Small intestine (tissue), 7 donors: ENCODE measurements at regions not wholly inside any gene's neighbourhood (a gene's known extent, or its start where the extent isn't known, plus 50 kb on each side); places are given as distances from the start of the nearest gene placed in this dataset.

Experiments used
- DNase-seq, 2 donors: peaks; one replicate each; pipeline versions ENCODE4 v3.0.0 to v3.0.0-alpha.2; 2013
- FAIRE-seq: peaks from 2 replicates; lab custom pipeline; 2012; peaks lifted over from hg19 to GRCh38; lab: Jason Lieb, UNC
- H3K27ac ChIP-seq, 3 donors: one replicate each; pipeline ENCODE4 v1.5.1; 2013; ENCODE audit warnings: low read length in 2 of 3, mild to moderate bottlenecking in 2 of 3, control low read depth in 1 of 3, inconsistent platforms in 1 of 3, low read depth in 1 of 3, moderate library complexity in 1 of 3
- H3K27me3 ChIP-seq, 3 donors: one replicate each; pipeline ENCODE4 v1.6.1; 2013; ENCODE audit warnings: low read length in 3 of 3, inconsistent platforms in 1 of 3; ENCODE audit not compliant: control insufficient read depth in 3 of 3, insufficient read depth in 3 of 3
- H3K36me3 ChIP-seq, 3 donors: one replicate each; pipeline ENCODE4 v1.6.1; 2013; ENCODE audit warnings: low read length in 3 of 3, inconsistent platforms in 1 of 3, low read depth in 1 of 3, mild to moderate bottlenecking in 1 of 3, moderate library complexity in 1 of 3; ENCODE audit not compliant: control insufficient read depth in 3 of 3, insufficient read depth in 2 of 3
- H3K4me1 ChIP-seq, 3 donors: one replicate each; pipeline ENCODE4 v1.6.1; 2013; ENCODE audit warnings: low read length in 2 of 3, inconsistent platforms in 1 of 3, low read depth in 1 of 3, mild to moderate bottlenecking in 1 of 3, moderate library complexity in 1 of 3; ENCODE audit not compliant: control insufficient read depth in 3 of 3, insufficient read depth in 2 of 3
- H3K4me3 ChIP-seq, 3 donors: one replicate each; pipeline ENCODE4 v1.5.1; 2013; ENCODE audit warnings: low read length in 3 of 3, control low read depth in 1 of 3, inconsistent platforms in 1 of 3, low read depth in 1 of 3, mild to moderate bottlenecking in 1 of 3, moderate library complexity in 1 of 3
- H3K9me3 ChIP-seq, 2 donors: one replicate each; pipeline ENCODE4 v1.6.1; 2013; ENCODE audit warnings: low read depth in 1 of 2, low read length in 1 of 2; ENCODE audit not compliant: control insufficient read depth in 2 of 2, insufficient read depth in 1 of 2
- WGBS, 3 donors: extraction: QIAGEN DNeasy Blood & Tissue Kit; methylation state at CpG; one replicate each; pipeline ENCODE4 v1.1.7; 2013; 5-methylcytosine and 5-hydroxymethylcytosine counted together
- donor health status: healthy with polysubstance abuse.
- donor health status: control.
- donor health status: control.
- donor health status: Bipolar disorder and iron deficiency.
- donor health status: healthy.

DNA sequence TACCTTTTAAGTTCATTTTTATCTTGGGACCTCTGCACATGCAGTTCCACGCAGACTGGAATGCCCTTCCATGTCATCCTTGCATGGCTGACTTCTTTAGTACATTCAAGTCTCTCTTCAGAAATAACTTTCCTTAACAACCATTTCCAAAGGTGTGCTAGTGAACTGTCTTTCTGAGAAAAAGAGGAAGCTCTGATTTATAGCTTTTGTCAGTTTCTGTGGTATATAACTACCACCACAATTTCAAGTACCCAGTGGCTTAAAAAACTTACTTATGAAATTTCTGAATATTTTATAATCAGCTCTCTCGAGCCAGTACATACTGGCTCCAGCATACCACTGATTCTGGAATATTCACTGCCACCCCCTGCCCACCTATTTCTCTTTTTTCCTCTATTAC lies 1613.8 kb downstream of the MAT2B start:
- no peaks in the 10 kb centered on the region for H3K27me3 ChIP-seq
- DNase-seq (no peak), FAIRE-seq (no peak)
- H3K4me3 ChIP-seq: no peak overlapping the region
- WGBS, 3 donors: 70 to 82% (median 78%) methylated on average over 2 of the region's 2 CpGs
- H3K4me1 ChIP-seq: no peaks in the 10 kb centered on the region
- H3K27ac ChIP-seq: no peak overlapping the region
- no peaks in the 10 kb centered on the region for H3K36me3 ChIP-seq
- peaks cover 0 to 3% of the 10 kb centered on the region in 2 donors for H3K9me3 ChIP-seq

DNA sequence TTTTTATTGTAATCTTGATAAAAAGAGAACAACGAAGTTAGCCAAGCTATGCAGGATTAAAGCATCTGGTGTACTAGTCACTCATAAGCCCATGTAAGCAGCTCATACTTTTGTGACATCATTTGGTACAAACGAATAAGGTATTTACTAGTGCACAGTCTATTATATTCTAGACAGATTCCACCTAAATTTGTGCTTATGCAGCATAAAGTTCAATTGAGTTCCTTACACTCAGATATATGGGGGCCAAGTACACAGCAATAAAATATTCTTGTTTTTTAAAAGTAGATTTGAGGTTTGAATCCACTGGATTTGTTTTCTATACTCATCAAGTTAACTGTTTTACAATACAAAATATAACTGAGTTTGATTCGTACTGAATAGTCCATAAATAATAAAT lies 1621.2 kb downstream of the MAT2B start:
- H3K4me1 ChIP-seq: no peaks in the 10 kb centered on the region
- no peak overlapping the region for H3K4me3 ChIP-seq
- H3K9me3 ChIP-seq: no peaks in the 10 kb centered on the region
- H3K36me3 ChIP-seq: no peaks in the 10 kb centered on the region
- no peak for DNase-seq
- 54 to 68% (median 56%) methylated on average over 3 of the region's 3 CpGs for WGBS, 3 donors
- no peak overlapping the region for H3K27ac ChIP-seq
- H3K27me3 ChIP-seq: no peaks in the 10 kb centered on the region
- no peak for FAIRE-seq

DNA sequence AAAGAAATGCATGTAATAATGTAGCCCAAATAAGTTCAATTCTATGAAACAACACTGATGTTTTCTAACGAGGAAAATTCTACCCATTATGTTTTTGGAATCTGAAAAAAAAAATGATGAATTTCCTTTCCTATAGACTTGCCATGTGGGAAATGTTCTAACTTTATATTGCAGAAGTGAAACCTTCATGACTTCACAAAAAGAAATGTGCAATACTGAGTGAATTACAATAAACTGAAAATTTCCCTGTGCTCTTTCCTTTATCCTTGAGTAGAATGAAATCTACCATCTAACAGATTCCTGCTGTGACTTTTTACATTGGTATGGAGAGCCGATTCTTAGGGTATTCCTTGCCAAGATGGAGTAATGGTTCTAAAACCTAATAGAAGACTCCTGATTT lies 1622.5 kb downstream of the MAT2B start:
- no peak overlapping the region for H3K27ac ChIP-seq
- no peaks in the 10 kb centered on the region for H3K4me1 ChIP-seq
- no peak for FAIRE-seq
- no peaks in the 10 kb centered on the region for H3K36me3 ChIP-seq
- WGBS, 3 donors: 54 to 68% (median 58%) methylated on average over 2 of the region's 2 CpGs
- no peak for DNase-seq
- no peaks in the 10 kb centered on the region for H3K27me3 ChIP-seq
- H3K9me3 ChIP-seq: no peaks in the 10 kb centered on the region
- H3K4me3 ChIP-seq: no peak overlapping the region

DNA sequence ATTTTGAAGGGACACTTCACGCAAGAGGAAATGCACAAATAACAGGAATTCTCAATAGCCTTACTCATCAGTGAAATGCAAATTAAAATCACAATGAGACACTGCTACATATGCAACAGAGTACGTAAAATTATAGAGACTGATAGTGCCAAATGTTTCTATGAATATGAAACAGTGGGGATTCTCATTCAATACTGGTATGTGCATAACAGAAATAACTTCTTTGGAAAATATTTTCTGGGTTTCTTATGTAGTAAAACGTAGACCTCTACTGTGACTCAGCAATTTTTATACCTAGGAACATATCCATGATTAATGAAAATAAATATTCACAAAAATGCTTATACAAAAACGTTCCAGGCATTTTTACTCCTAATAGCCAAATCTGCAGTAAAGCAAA lies 1625.2 kb downstream of the MAT2B start:
- Histone ChIP-seq H3K27me3 (no peaks in the 10 kb centered on the region), H3K4me3 (no peak overlapping the region), H3K9me3 (no peaks in the 10 kb centered on the region), H3K36me3 (no peaks in the 10 kb centered on the region), H3K27ac (no peak overlapping the region), H3K4me1 (no peaks in the 10 kb centered on the region)
- WGBS, 3 donors: 63 to 71% (median 68%) methylated on average over 4 of the region's 4 CpGs
- DNase-seq (no peak), FAIRE-seq (no peak)

DNA sequence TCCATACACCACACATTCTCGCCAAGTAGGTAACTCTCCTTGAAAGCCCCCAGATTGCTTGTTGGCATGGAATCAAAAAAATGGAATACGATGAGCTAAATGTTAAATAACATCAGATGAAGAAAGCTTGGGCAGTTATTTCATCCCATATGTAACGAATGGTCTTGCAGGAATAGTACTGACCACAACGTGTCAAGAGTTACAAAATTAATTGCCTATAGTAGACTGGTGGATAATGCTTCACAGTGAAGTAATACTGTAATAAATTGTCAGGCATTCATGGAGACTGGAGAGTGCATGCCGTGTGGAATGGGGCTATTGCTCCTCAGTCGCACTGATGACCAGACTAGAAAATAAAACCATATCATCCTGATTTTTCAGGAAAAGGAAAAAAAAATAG lies 1628.7 kb downstream of the MAT2B start:
- FAIRE-seq (no peak), DNase-seq (no peak)
- WGBS, 3 donors: 78 to 84% (median 82%) methylated on average over 6 of the region's 6 CpGs
- Histone ChIP-seq H3K9me3 (no peaks in the 10 kb centered on the region), H3K27me3 (no peaks in the 10 kb centered on the region), H3K27ac (no peak overlapping the region), H3K4me3 (no peak overlapping the region), H3K4me1 (no peaks in the 10 kb centered on the region), H3K36me3 (no peaks in the 10 kb centered on the region)

DNA sequence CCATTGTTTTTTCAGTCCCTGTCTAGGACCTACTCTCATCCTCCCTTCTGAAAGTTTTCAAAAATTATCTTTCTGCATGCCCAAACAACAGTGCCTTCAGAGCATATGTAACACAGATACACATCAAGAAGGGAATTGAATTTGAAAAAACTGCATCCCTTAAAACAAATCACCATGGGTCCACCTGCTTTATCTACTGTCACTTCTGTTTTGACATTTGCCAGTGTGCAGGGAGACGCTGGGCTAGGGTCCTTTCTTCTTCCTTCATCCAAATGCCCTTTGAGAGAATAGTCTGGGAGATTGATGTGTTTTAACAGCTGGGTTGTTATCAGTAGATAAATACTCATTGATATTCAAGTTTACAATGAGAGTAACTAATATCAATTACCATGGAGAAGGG lies 1630.1 kb downstream of the MAT2B start:
- no peak overlapping the region for H3K4me3 ChIP-seq
- no peak for FAIRE-seq
- no peak for DNase-seq
- H3K27ac ChIP-seq: no peak overlapping the region
- H3K9me3 ChIP-seq: no peaks in the 10 kb centered on the region
- WGBS, 3 donors: 7 to 39% (median 21%) methylated on average over 1 of the region's 1 CpG
- no peaks in the 10 kb centered on the region for H3K27me3 ChIP-seq
- H3K36me3 ChIP-seq: no peaks in the 10 kb centered on the region
- H3K4me1 ChIP-seq: no peaks in the 10 kb centered on the region

DNA sequence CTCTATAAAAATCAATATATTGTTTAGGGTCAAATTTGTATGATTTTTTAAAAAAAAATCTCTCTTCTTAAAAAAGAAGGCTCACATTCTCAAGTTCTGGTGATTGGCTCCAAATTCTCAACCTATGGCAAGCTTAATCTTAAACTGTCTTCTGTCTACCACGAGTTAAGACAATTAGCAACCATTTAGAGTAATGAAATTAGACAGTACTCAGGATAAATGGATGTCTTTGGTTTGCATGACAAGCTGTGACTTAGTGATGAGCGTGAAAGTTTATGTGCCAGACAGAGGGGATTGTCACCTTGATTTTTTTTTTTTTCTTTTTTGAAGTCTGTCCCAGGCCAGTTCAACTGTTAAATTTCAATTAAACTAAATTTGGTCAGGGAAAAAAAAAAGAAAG lies 1632.3 kb downstream of the MAT2B start:
- Histone ChIP-seq H3K9me3 (no peaks in the 10 kb centered on the region), H3K4me1 (no peaks in the 10 kb centered on the region), H3K27ac (no peak overlapping the region), H3K4me3 (no peak overlapping the region), H3K27me3 (no peaks in the 10 kb centered on the region), H3K36me3 (no peaks in the 10 kb centered on the region)
- whole genome bisulfite sequencing, 3 donors: 47 to 55% (median 52%) methylated on average over 2 of the region's 2 CpGs
- DNase-seq (no peak), FAIRE-seq (no peak)

DNA sequence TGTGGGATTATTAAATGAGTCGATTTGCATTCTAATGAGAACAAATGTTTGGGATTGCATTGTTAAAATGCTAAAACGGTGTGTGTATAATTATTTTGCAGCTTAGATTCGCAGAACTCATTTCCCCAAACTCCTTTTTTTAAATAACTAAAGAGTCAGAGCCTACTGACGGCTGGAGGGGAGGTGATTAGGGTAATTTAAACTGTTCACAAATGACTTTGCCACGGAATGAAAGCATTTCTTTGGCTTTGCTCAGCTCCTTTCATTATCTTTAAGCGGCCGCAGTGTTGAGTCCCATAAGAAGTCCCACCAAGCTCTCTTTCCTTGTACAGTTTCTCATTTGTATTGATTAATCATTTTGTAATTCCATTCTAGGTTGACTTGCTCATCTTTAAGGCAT lies 1632.8 kb downstream of the MAT2B start:
- no peak for DNase-seq
- FAIRE-seq: no peak

DNA sequence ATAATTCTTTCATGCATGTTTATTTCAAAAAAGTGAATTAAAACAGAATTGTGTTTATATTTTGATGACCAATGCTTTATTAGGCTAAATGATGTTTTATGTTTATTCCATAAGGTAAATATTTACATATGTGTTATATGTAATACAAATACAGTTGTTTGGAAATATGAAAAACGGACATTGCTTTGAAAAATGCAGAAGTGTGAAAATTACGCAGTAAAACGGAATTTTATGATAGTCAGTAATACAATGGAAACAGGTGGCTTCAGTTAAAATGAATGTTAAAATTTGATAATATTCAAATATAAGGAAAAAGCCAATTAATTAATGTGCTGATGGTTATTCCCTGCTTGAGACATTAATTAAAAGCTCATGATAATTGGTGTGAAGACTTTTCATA lies 1633.8 kb downstream of the MAT2B start:
- H3K9me3 ChIP-seq: no peaks in the 10 kb centered on the region

More for the DNA sequence above, 1632.8 kb downstream of the MAT2B start:
- H3K27ac ChIP-seq: no peak overlapping the region
- H3K4me1 ChIP-seq: no peaks in the 10 kb centered on the region
- H3K27me3 ChIP-seq: no peaks in the 10 kb centered on the region
- no peaks in the 10 kb centered on the region for H3K9me3 ChIP-seq
- 43 to 51% (median 47%) methylated on average over 7 of the region's 7 CpGs for WGBS, 3 donors
- H3K4me3 ChIP-seq: no peak overlapping the region
- no peaks in the 10 kb centered on the region for H3K36me3 ChIP-seq

More for the DNA sequence above, 1633.8 kb downstream of the MAT2B start:
- no peaks in the 10 kb centered on the region for H3K36me3 ChIP-seq
- FAIRE-seq (no peak), DNase-seq (no peak)
- no peaks in the 10 kb centered on the region for H3K27me3 ChIP-seq
- H3K27ac ChIP-seq: no peak overlapping the region
- no peaks in the 10 kb centered on the region for H3K4me1 ChIP-seq
- WGBS, 3 donors: 66 to 79% (median 70%) methylated on average over 3 of the region's 3 CpGs
- no peak overlapping the region for H3K4me3 ChIP-seq
